Osteoblast (primary cell): ENCODE measurements at regions not wholly inside any gene's neighbourhood (a gene's known extent, or its start where the extent isn't known, plus 50 kb on each side); places are given as distances from the start of the nearest gene placed in this dataset.

ENCODE experiments used
- DNase-seq: peaks from one replicate; pipeline ENCODE4 v3.0.0; 2011; ENCODE audit warnings: low spot score, mixed read lengths; ENCODE audit not compliant: insufficient read length; ENCODE audit errors: missing footprints
- H2AFZ ChIP-seq: 2 replicates; pipeline ENCODE4 v1.6.0; 2011; ENCODE audit warnings: mild to moderate bottlenecking, low read length
- H3K27ac ChIP-seq: 2 replicates; pipeline ENCODE4 v1.5.1; 2011; ENCODE audit warnings: mild to moderate bottlenecking, low read depth, low read length, moderate library complexity
- H3K27me3 ChIP-seq: 2 replicates; pipeline ENCODE4 v1.6.0; 2012; ENCODE audit warnings: mild to moderate bottlenecking, control low read depth, inconsistent platforms, low read length, moderate library complexity; ENCODE audit not compliant: insufficient read depth
- H3K36me3 ChIP-seq: 2 replicates; pipeline ENCODE4 v1.5.1; 2011; ENCODE audit warnings: mild to moderate bottlenecking, low read length, control low read depth, moderate library complexity; ENCODE audit not compliant: insufficient read depth
- H3K4me1 ChIP-seq: 2 replicates; pipeline ENCODE4 v1.5.1; 2011; ENCODE audit warnings: mild to moderate bottlenecking, low read length, control low read depth, moderate library complexity; ENCODE audit not compliant: insufficient read depth
- H3K4me2 ChIP-seq: 2 replicates; pipeline ENCODE4 v1.6.0; 2011; ENCODE audit warnings: mild to moderate bottlenecking, low read length; ENCODE audit not compliant: insufficient read depth
- H3K4me3 ChIP-seq: fragments of 200-600 bp; sonication (generic); 3 replicates; pipeline ENCODE4 v1.5.1; 2012; ENCODE audit warnings: mild to moderate bottlenecking, low read length, inconsistent platforms; ENCODE audit not compliant: insufficient read depth
- H3K79me2 ChIP-seq: 2 replicates; pipeline ENCODE4 v1.6.0; 2012; ENCODE audit warnings: mild to moderate bottlenecking, low read length, control low read depth, inconsistent platforms; ENCODE audit not compliant: insufficient read depth
- H3K9me3 ChIP-seq: 2 replicates; pipeline ENCODE4 v1.5.1; 2011; ENCODE audit warnings: low read depth, low read length, control low read depth
- H4K20me1 ChIP-seq: 2 replicates; pipeline ENCODE4 v1.6.0; 2012; ENCODE audit warnings: mild to moderate bottlenecking, low read length, control low read depth; ENCODE audit not compliant: insufficient read depth
- CTCF ChIP-seq: IDR thresholded peaks from 2 replicates; pipeline ENCODE4 v1.5.1; 2011; ENCODE audit warnings: mild to moderate bottlenecking, low read depth, low read length, moderate library complexity; ENCODE audit errors: extremely low read depth

GRCh38 chr4:136740326-136740725 lies 792.0 kb downstream of the PCDH18 start:
- peaks cover 4% of the 10 kb centered on the region for H3K4me1 ChIP-seq
- H3K79me2 ChIP-seq = no peaks in the 10 kb centered on the region
- no peaks in the 10 kb centered on the region for H3K9me3 ChIP-seq
- no peak overlapping the region for H3K4me3 ChIP-seq
- no peaks in the 10 kb centered on the region for H4K20me1 ChIP-seq
- no peaks in the 10 kb centered on the region for H3K27me3 ChIP-seq
- TF ChIP-seq CTCF = no peak
- H3K27ac ChIP-seq = no peak overlapping the region
- H3K4me2 ChIP-seq = no peak overlapping the region
- H2AFZ ChIP-seq = no peak overlapping the region
- no peaks in the 10 kb centered on the region for H3K36me3 ChIP-seq
- DNase-seq = no peak

GRCh38 chr4:136737066-136737465 lies 795.2 kb downstream of the PCDH18 start:
- H2AFZ ChIP-seq = no peak overlapping the region
- TF ChIP-seq CTCF = no peak
- no peaks in the 10 kb centered on the region for H3K9me3 ChIP-seq

GRCh38 chr4:136731025-136731424 lies 801.3 kb downstream of the PCDH18 start:
- H3K9me3 ChIP-seq = no peaks in the 10 kb centered on the region
- no peaks in the 10 kb centered on the region for H3K79me2 ChIP-seq
- no peak for TF ChIP-seq CTCF
- DNase-seq = no peak
- H3K36me3 ChIP-seq = no peaks in the 10 kb centered on the region
- H3K4me1 ChIP-seq = no peaks in the 10 kb centered on the region
- H3K27me3 ChIP-seq = no peaks in the 10 kb centered on the region
- no peak overlapping the region for H3K4me3 ChIP-seq
- H4K20me1 ChIP-seq = no peaks in the 10 kb centered on the region
- no peak overlapping the region for H3K4me2 ChIP-seq
- H2AFZ ChIP-seq = no peak overlapping the region
- no peak overlapping the region for H3K27ac ChIP-seq

More at GRCh38 chr4:136737066-136737465, 795.2 kb downstream of the PCDH18 start:
- Histone ChIP-seq H4K20me1 (no peaks in the 10 kb centered on the region), H3K4me3 (no peak overlapping the region), H3K79me2 (no peaks in the 10 kb centered on the region), H3K27ac (no peak overlapping the region), H3K36me3 (no peaks in the 10 kb centered on the region), H3K4me1 (peaks cover 4% of the 10 kb centered on the region), H3K27me3 (no peaks in the 10 kb centered on the region), H3K4me2 (no peak overlapping the region)
- DNase-seq = no peak

- TF ChIP-seq CTCF = no peak
- Histone ChIP-seq H3K27me3 (no peaks in the 10 kb centered on the region), H3K4me3 (no peak overlapping the region), H3K4me1 (no peaks in the 10 kb centered on the region), H4K20me1 (no peaks in the 10 kb centered on the region), H3K9me3 (no peaks in the 10 kb centered on the region), H3K79me2 (no peaks in the 10 kb centered on the region), H2AFZ (no peak overlapping the region), H3K27ac (no peak overlapping the region), H3K4me2 (no peak overlapping the region), H3K36me3 (no peaks in the 10 kb centered on the region)
- no peak for DNase-seq
These were observed 806.8 kb downstream of the PCDH18 start for GRCh38 chr4:136725286-136726081.
